Stomach (tissue), 4 donors: ENCODE measurements at regions not wholly inside any gene's neighbourhood (a gene's known extent, or its start where the extent isn't known, plus 50 kb on each side); places are given as distances from the start of the nearest gene placed in this dataset.

Source experiments
- POLR2A ChIP-seq, 4 donors: fragments of 450-650 bp; IDR thresholded peaks; one replicate each; pipeline ENCODE4 v1.6.1; 2016; ENCODE audit warnings: antibody characterized with exemption in 4 of 4, control low read depth in 2 of 4, mild to moderate bottlenecking in 1 of 4, moderate library complexity in 1 of 4
- TF ChIP-seq, protein P1 (sequence below), 7 experiments: fragments of 450-650 bp in 4 of 7; fragments of 200-600 bp in 3 of 7; sonication (generic) in 3 of 7; IDR thresholded peaks; one replicate each; pipeline ENCODE4 v1.5.1; 2016 to 2019; ENCODE audit warnings: antibody characterized with exemption in 7 of 7, control low read depth in 2 of 7, mild to moderate bottlenecking in 1 of 7

- no peak for TF ChIP-seq POLR2A (IDR thresholded peaks at IDR 0.05)
- TF ChIP-seq, protein P1, sequence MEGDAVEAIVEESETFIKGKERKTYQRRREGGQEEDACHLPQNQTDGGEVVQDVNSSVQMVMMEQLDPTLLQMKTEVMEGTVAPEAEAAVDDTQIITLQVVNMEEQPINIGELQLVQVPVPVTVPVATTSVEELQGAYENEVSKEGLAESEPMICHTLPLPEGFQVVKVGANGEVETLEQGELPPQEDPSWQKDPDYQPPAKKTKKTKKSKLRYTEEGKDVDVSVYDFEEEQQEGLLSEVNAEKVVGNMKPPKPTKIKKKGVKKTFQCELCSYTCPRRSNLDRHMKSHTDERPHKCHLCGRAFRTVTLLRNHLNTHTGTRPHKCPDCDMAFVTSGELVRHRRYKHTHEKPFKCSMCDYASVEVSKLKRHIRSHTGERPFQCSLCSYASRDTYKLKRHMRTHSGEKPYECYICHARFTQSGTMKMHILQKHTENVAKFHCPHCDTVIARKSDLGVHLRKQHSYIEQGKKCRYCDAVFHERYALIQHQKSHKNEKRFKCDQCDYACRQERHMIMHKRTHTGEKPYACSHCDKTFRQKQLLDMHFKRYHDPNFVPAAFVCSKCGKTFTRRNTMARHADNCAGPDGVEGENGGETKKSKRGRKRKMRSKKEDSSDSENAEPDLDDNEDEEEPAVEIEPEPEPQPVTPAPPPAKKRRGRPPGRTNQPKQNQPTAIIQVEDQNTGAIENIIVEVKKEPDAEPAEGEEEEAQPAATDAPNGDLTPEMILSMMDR (IDR thresholded peaks at IDR 0.05) = no peak
These were observed 191.9 kb upstream of the LRIG1 start for GRCh38 chr3:66692766-66693150.
